T-helper 1 cell treated with Interleukin-12 subunit alpha and Interleukin-12 subunit beta and Interleukin-4 antibody, amounts not matched to agents 30 μg/mL and 1 μg/mL, for 36 hours (primary cell): ENCODE measurements at regions not wholly inside any gene's neighbourhood (a gene's known extent, or its start where the extent isn't known, plus 50 kb on each side); places are given as distances from the start of the nearest gene placed in this dataset.

Source experiments
- H3K27ac Mint-ChIP-seq: one replicate; pipeline ENCODE4 v1.8.0; 2021; ENCODE audit warnings: mild to moderate bottlenecking, mixed read lengths
- H3K27me3 Mint-ChIP-seq: one replicate; pipeline ENCODE4 v1.8.0; 2021; ENCODE audit warnings: low read depth, mixed read lengths
- H3K36me3 Mint-ChIP-seq: one replicate; pipeline ENCODE4 v1.8.0; 2021; ENCODE audit warnings: low read depth, mixed read lengths
- H3K4me1 Mint-ChIP-seq: one replicate; pipeline ENCODE4 v1.8.0; 2021; ENCODE audit warnings: low read depth, mixed read lengths
- H3K4me3 Mint-ChIP-seq: one replicate; pipeline ENCODE4 v1.8.0; 2021; ENCODE audit warnings: mild to moderate bottlenecking, moderate library complexity, mixed read lengths
- H3K9me3 Mint-ChIP-seq: one replicate; pipeline ENCODE4 v1.8.0; 2021; ENCODE audit warnings: mixed read lengths

- no peak overlapping the region for H3K4me3 Mint-ChIP-seq
- H3K4me1 Mint-ChIP-seq: peaks cover 13% of the 10 kb centered on the region
- H3K9me3 Mint-ChIP-seq: no peaks in the 10 kb centered on the region
- H3K36me3 Mint-ChIP-seq: no peaks in the 10 kb centered on the region
- H3K27me3 Mint-ChIP-seq: peaks cover 32% of the 10 kb centered on the region
- H3K27ac Mint-ChIP-seq: no peak overlapping the region
Measured at GRCh38 chr2:128752691-128753263, 434.1 kb upstream of the HS6ST1 start.

DNA sequence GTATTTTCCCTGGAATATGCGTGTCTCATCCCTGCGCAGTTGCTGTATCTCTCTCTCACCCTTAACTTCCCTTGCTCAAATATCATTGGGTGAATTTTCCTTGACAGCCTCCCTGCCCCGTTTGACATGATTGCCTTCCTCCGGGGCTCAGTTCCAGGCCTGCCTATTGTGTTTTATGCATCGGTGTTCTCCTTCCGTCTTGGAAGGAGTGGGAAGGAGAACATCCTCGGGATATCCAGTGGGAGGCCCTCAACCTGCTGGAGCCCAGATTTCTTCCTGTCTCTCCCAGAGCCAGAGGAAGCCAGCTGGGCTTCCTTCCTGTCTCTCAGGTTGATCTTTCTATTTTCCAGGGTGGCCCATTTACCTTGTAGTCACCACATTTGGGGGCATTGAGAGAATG lies 434.7 kb upstream of the HS6ST1 start:
- Mint-ChIP-seq H3K4me3 (no peak overlapping the region), H3K27ac (no peak overlapping the region), H3K9me3 (no peaks in the 10 kb centered on the region), H3K4me1 (peaks cover 13% of the 10 kb centered on the region), H3K36me3 (no peaks in the 10 kb centered on the region), H3K27me3 (peaks cover 29% of the 10 kb centered on the region)

DNA sequence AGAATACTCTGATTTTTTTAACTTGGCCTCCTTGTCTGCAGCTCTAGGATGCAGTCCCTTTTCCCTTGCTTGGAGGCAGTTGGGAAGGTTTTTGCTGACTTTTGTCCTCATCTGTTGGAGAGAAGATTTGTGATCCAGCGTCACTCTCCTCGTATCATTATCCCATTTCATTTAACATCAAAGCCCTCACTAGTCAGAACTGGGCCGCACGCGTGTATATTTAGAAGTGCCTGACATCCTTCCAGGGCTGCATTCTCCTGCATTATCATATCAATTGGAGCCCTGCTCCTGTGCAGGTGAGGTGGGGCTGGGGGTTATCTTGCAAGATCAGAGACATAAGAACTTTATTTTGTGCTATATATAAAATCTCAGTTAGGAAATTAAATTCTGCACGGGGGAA lies 435.1 kb upstream of the HS6ST1 start:
- H3K9me3 Mint-ChIP-seq: no peaks in the 10 kb centered on the region
- H3K4me1 Mint-ChIP-seq: peaks cover 13% of the 10 kb centered on the region
- H3K36me3 Mint-ChIP-seq: no peaks in the 10 kb centered on the region
- no peak overlapping the region for H3K4me3 Mint-ChIP-seq
- peaks cover 24% of the 10 kb centered on the region for H3K27me3 Mint-ChIP-seq
- no peak overlapping the region for H3K27ac Mint-ChIP-seq

DNA sequence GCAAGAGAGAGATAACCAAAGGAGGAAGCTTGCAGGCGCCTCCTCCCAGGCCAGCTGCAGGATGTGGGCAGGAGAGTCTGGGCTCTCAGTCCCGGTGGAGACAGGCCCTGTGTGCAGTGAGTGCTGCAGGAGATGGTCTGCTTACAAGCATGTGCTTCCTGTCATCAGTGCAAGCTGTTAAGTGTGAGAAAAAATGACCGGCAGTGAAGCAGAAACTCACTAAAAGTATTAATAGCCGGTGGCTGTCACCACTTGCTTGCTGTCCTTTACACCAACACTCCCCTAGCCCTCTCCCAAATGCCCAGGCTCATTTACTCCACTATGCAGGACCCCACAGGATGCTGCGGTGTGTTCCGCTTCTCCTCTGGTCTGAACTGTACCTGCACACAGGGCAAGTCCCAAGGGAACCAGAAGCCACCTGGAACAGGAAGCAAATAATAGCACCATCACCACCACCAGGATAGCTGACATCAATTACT lies 435.6 kb upstream of the HS6ST1 start:
- peaks cover 21% of the 10 kb centered on the region for H3K27me3 Mint-ChIP-seq
- H3K4me3 Mint-ChIP-seq: no peak overlapping the region
- H3K9me3 Mint-ChIP-seq: no peaks in the 10 kb centered on the region
- peaks cover 13% of the 10 kb centered on the region for H3K4me1 Mint-ChIP-seq
- no peak overlapping the region for H3K27ac Mint-ChIP-seq
- H3K36me3 Mint-ChIP-seq: no peaks in the 10 kb centered on the region

- H3K27me3 Mint-ChIP-seq: peaks cover 17% of the 10 kb centered on the region
- no peak overlapping the region for H3K27ac Mint-ChIP-seq
- H3K4me3 Mint-ChIP-seq: no peak overlapping the region
Measured at GRCh38 chr2:128755695-128756364, 437.2 kb upstream of the HS6ST1 start.

GRCh38 chr2:128756365-128756717 lies 437.7 kb upstream of the HS6ST1 start:
- H3K36me3 Mint-ChIP-seq: no peaks in the 10 kb centered on the region
- peaks cover 13% of the 10 kb centered on the region for H3K4me1 Mint-ChIP-seq
- no peak overlapping the region for H3K4me3 Mint-ChIP-seq
- H3K27me3 Mint-ChIP-seq: peaks cover 18% of the 10 kb centered on the region
- H3K27ac Mint-ChIP-seq: no peak overlapping the region
- no peaks in the 10 kb centered on the region for H3K9me3 Mint-ChIP-seq

More at GRCh38 chr2:128755695-128756364, 437.2 kb upstream of the HS6ST1 start:
- Mint-ChIP-seq H3K36me3 (no peaks in the 10 kb centered on the region), H3K9me3 (no peaks in the 10 kb centered on the region), H3K4me1 (peaks cover 13% of the 10 kb centered on the region)

GRCh38 chr2:128765811-128766210 lies 447.1 kb upstream of the HS6ST1 start:
- no peak overlapping the region for H3K27ac Mint-ChIP-seq
- H3K36me3 Mint-ChIP-seq: no peaks in the 10 kb centered on the region
- H3K9me3 Mint-ChIP-seq: peaks cover 10% of the 10 kb centered on the region
- no peaks in the 10 kb centered on the region for H3K4me1 Mint-ChIP-seq
- no peak overlapping the region for H3K4me3 Mint-ChIP-seq
- H3K27me3 Mint-ChIP-seq: peaks cover 6% of the 10 kb centered on the region

- Mint-ChIP-seq H3K36me3 (no peaks in the 10 kb centered on the region), H3K9me3 (peaks cover 10% of the 10 kb centered on the region), H3K4me3 (no peak overlapping the region), H3K27ac (no peak overlapping the region), H3K27me3 (no peaks in the 10 kb centered on the region), H3K4me1 (no peaks in the 10 kb centered on the region)
Measured at GRCh38 chr2:128768041-128768440, 449.4 kb upstream of the HS6ST1 start.

- Mint-ChIP-seq H3K4me3 (no peak overlapping the region), H3K9me3 (no peaks in the 10 kb centered on the region), H3K4me1 (no peaks in the 10 kb centered on the region), H3K27ac (no peak overlapping the region), H3K36me3 (no peaks in the 10 kb centered on the region), H3K27me3 (no peaks in the 10 kb centered on the region)
Measured at GRCh38 chr2:128769457-128770142, 450.9 kb upstream of the HS6ST1 start.

DNA sequence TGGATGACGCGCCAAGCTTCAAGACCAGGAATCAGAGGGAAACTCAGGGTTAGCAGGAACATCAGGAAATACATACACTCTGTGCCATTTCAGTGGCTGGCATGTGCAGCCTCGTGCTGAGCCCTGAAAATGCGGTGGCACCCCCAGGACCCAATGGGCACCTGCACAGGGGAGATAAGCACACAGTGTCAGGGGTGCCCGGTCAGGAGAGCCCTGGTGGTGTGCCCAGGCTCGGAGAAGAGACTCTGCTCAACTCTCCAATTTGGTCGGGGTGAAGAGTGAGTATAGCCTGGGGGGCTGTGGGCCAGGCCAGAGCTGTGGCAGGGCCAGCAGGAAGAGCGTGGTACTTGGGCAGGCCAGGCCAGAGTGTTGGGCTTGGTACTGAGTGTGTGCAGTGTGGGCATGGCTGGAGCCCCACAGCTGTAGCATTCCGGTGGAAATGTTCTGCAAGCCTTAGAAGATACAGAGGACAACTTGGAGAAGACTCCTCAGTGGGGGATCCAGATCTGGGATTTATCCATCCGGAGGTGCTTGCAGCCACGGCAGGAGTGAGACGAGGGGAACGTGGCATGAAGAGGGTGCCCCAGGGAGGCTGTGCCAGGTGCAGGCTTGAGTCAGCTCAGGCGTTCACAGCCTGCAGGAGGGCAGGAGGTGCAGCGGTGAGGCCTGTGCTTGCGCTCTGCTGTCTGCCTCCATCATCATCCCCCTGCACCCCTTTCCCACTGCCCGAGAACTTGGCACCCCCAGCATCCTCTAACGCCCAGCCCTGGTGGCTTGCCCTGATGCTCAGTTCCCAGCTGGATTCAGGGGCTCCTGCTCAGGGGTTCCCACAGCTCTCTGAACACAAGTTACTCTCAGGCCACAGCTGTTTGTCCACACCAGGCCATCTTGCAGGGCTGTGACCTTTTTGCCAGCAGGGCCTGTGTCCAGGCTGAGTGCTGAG lies 451.7 kb upstream of the HS6ST1 start:
- no peak overlapping the region for H3K27ac Mint-ChIP-seq
- no peak overlapping the region for H3K4me3 Mint-ChIP-seq
- no peaks in the 10 kb centered on the region for H3K36me3 Mint-ChIP-seq
- H3K27me3 Mint-ChIP-seq: no peaks in the 10 kb centered on the region
- H3K9me3 Mint-ChIP-seq: no peaks in the 10 kb centered on the region
- H3K4me1 Mint-ChIP-seq: no peaks in the 10 kb centered on the region

- H3K36me3 Mint-ChIP-seq: no peaks in the 10 kb centered on the region
Measured at GRCh38 chr2:128771401-128771800, 452.7 kb upstream of the HS6ST1 start.

GRCh38 chr2:128772671-128773070 lies 454.0 kb upstream of the HS6ST1 start:
- H3K9me3 Mint-ChIP-seq: no peaks in the 10 kb centered on the region
- no peak overlapping the region for H3K4me3 Mint-ChIP-seq
- no peaks in the 10 kb centered on the region for H3K36me3 Mint-ChIP-seq
- no peaks in the 10 kb centered on the region for H3K4me1 Mint-ChIP-seq
- H3K27me3 Mint-ChIP-seq: no peaks in the 10 kb centered on the region
- H3K27ac Mint-ChIP-seq: no peak overlapping the region

More at GRCh38 chr2:128771401-128771800, 452.7 kb upstream of the HS6ST1 start:
- Mint-ChIP-seq H3K4me3 (no peak overlapping the region), H3K4me1 (no peaks in the 10 kb centered on the region), H3K27me3 (no peaks in the 10 kb centered on the region), H3K27ac (no peak overlapping the region), H3K9me3 (no peaks in the 10 kb centered on the region)

GRCh38 chr2:128773641-128774319 lies 455.1 kb upstream of the HS6ST1 start:
- no peaks in the 10 kb centered on the region for H3K36me3 Mint-ChIP-seq
- no peak overlapping the region for H3K27ac Mint-ChIP-seq
- H3K27me3 Mint-ChIP-seq: no peaks in the 10 kb centered on the region
- H3K4me3 Mint-ChIP-seq: no peak overlapping the region
- no peaks in the 10 kb centered on the region for H3K9me3 Mint-ChIP-seq
- H3K4me1 Mint-ChIP-seq: no peaks in the 10 kb centered on the region
